T-helper 2 cell treated with Interferon-gamma antibody and Interleukin-4, amounts not matched to agents 5 μg/mL and 100 μg/mL, for 36 hours (primary cell): ENCODE measurements at regions not wholly inside any gene's neighbourhood (a gene's known extent, or its start where the extent isn't known, plus 50 kb on each side); places are given as distances from the start of the nearest gene placed in this dataset.

Source experiments
- DNase-seq: peaks from one replicate; pipeline ENCODE4 v3.0.0; 2021; ENCODE audit warnings: low spot score
- H3K27ac Mint-ChIP-seq: one replicate; pipeline ENCODE4 v1.8.0; 2021; ENCODE audit warnings: mild to moderate bottlenecking, mixed read lengths
- H3K27me3 Mint-ChIP-seq: one replicate; pipeline ENCODE4 v1.8.0; 2021; ENCODE audit warnings: low read depth, mixed read lengths
- H3K36me3 Mint-ChIP-seq: one replicate; pipeline ENCODE4 v1.8.0; 2021; ENCODE audit warnings: low read depth, mixed read lengths
- H3K4me1 Mint-ChIP-seq: one replicate; pipeline ENCODE4 v1.8.0; 2021; ENCODE audit warnings: low read depth, mixed read lengths
- H3K4me3 Mint-ChIP-seq: one replicate; pipeline ENCODE4 v1.8.0; 2022; ENCODE audit warnings: mild to moderate bottlenecking, moderate library complexity, mixed read lengths
- H3K9me3 Mint-ChIP-seq: one replicate; pipeline ENCODE4 v1.8.0; 2021; ENCODE audit warnings: mixed read lengths

- H3K27me3 Mint-ChIP-seq = no peaks in the 10 kb centered on the region
- no peak overlapping the region for H3K27ac Mint-ChIP-seq
- no peak overlapping the region for H3K4me3 Mint-ChIP-seq
- H3K9me3 Mint-ChIP-seq = peaks cover 3% of the 10 kb centered on the region
- H3K4me1 Mint-ChIP-seq = no peaks in the 10 kb centered on the region
- H3K36me3 Mint-ChIP-seq = no peaks in the 10 kb centered on the region
- no peak for DNase-seq
These were observed 116.8 kb downstream of the BUD13 start for GRCh38 chr11:116656011-116656410.

GRCh38 chr11:116654526-116654925 lies 118.3 kb downstream of the BUD13 start:
- no peak overlapping the region for H3K27ac Mint-ChIP-seq
- no peaks in the 10 kb centered on the region for H3K36me3 Mint-ChIP-seq
- no peak overlapping the region for H3K4me3 Mint-ChIP-seq
- DNase-seq = no peak
- no peaks in the 10 kb centered on the region for H3K27me3 Mint-ChIP-seq
- peaks cover 3% of the 10 kb centered on the region for H3K9me3 Mint-ChIP-seq
- H3K4me1 Mint-ChIP-seq = no peaks in the 10 kb centered on the region

GRCh38 chr11:116653206-116653605 lies 119.6 kb downstream of the BUD13 start:
- no peak overlapping the region for H3K4me3 Mint-ChIP-seq
- H3K27ac Mint-ChIP-seq = no peak overlapping the region
- no peaks in the 10 kb centered on the region for H3K36me3 Mint-ChIP-seq
- peaks cover 3% of the 10 kb centered on the region for H3K9me3 Mint-ChIP-seq
- no peaks in the 10 kb centered on the region for H3K4me1 Mint-ChIP-seq
- no peaks in the 10 kb centered on the region for H3K27me3 Mint-ChIP-seq
- DNase-seq = no peak

- Mint-ChIP-seq H3K27me3 (no peaks in the 10 kb centered on the region), H3K36me3 (no peaks in the 10 kb centered on the region), H3K4me1 (no peaks in the 10 kb centered on the region), H3K4me3 (no peak overlapping the region), H3K9me3 (peaks cover 3% of the 10 kb centered on the region), H3K27ac (no peak overlapping the region)
- no peak for DNase-seq
These were observed 121.0 kb downstream of the BUD13 start for GRCh38 chr11:116651737-116652237.

- no peaks in the 10 kb centered on the region for H3K4me1 Mint-ChIP-seq
- no peak overlapping the region for H3K27ac Mint-ChIP-seq
- no peak overlapping the region for H3K4me3 Mint-ChIP-seq
- H3K9me3 Mint-ChIP-seq = peaks cover 3% of the 10 kb centered on the region
- no peaks in the 10 kb centered on the region for H3K27me3 Mint-ChIP-seq
- no peak for DNase-seq
- H3K36me3 Mint-ChIP-seq = no peaks in the 10 kb centered on the region
These were observed 121.6 kb downstream of the BUD13 start for GRCh38 chr11:116651098-116651736.

GRCh38 chr11:116650052-116650451 lies 122.7 kb downstream of the BUD13 start:
- Mint-ChIP-seq H3K36me3 (no peaks in the 10 kb centered on the region), H3K27me3 (no peaks in the 10 kb centered on the region), H3K4me1 (no peaks in the 10 kb centered on the region), H3K27ac (no peak overlapping the region), H3K4me3 (no peak overlapping the region), H3K9me3 (peaks cover 3% of the 10 kb centered on the region)
- no peak for DNase-seq

- Mint-ChIP-seq H3K27ac (no peak overlapping the region), H3K4me1 (no peaks in the 10 kb centered on the region), H3K4me3 (no peak overlapping the region), H3K27me3 (no peaks in the 10 kb centered on the region), H3K36me3 (no peaks in the 10 kb centered on the region), H3K9me3 (no peaks in the 10 kb centered on the region)
- DNase-seq = no peak
These were observed 123.5 kb downstream of the BUD13 start for GRCh38 chr11:116649268-116649667.

GRCh38 chr11:116648247-116649174 lies 124.3 kb downstream of the BUD13 start:
- Mint-ChIP-seq H3K36me3 (no peaks in the 10 kb centered on the region), H3K4me1 (no peaks in the 10 kb centered on the region), H3K9me3 (no peaks in the 10 kb centered on the region), H3K4me3 (no peak overlapping the region), H3K27ac (no peak overlapping the region), H3K27me3 (no peaks in the 10 kb centered on the region)
- no peak for DNase-seq

GRCh38 chr11:116647305-116648080 lies 125.3 kb downstream of the BUD13 start:
- no peaks in the 10 kb centered on the region for H3K27me3 Mint-ChIP-seq

GRCh38 chr11:116646191-116646590 lies 126.6 kb downstream of the BUD13 start:
- no peaks in the 10 kb centered on the region for H3K36me3 Mint-ChIP-seq
- no peak for DNase-seq
- H3K9me3 Mint-ChIP-seq = no peaks in the 10 kb centered on the region
- H3K27ac Mint-ChIP-seq = no peak overlapping the region
- no peaks in the 10 kb centered on the region for H3K4me1 Mint-ChIP-seq
- H3K4me3 Mint-ChIP-seq = no peak overlapping the region
- H3K27me3 Mint-ChIP-seq = no peaks in the 10 kb centered on the region

More at GRCh38 chr11:116647305-116648080, 125.3 kb downstream of the BUD13 start:
- Mint-ChIP-seq H3K4me1 (no peaks in the 10 kb centered on the region), H3K9me3 (no peaks in the 10 kb centered on the region), H3K27ac (no peak overlapping the region), H3K36me3 (no peaks in the 10 kb centered on the region), H3K4me3 (no peak overlapping the region)
- no peak for DNase-seq

GRCh38 chr11:116644941-116645305 lies 127.9 kb downstream of the BUD13 start:
- no peak overlapping the region for H3K4me3 Mint-ChIP-seq
- H3K9me3 Mint-ChIP-seq = no peaks in the 10 kb centered on the region
- DNase-seq = no peak

GRCh38 chr11:116644201-116644940 lies 128.4 kb downstream of the BUD13 start:
- Mint-ChIP-seq H3K4me3 (no peak overlapping the region), H3K27ac (no peak overlapping the region), H3K36me3 (no peaks in the 10 kb centered on the region), H3K4me1 (no peaks in the 10 kb centered on the region), H3K27me3 (no peaks in the 10 kb centered on the region), H3K9me3 (no peaks in the 10 kb centered on the region)
- DNase-seq = no peak

More at GRCh38 chr11:116644941-116645305, 127.9 kb downstream of the BUD13 start:
- no peaks in the 10 kb centered on the region for H3K4me1 Mint-ChIP-seq
- H3K27ac Mint-ChIP-seq = no peak overlapping the region
- no peaks in the 10 kb centered on the region for H3K27me3 Mint-ChIP-seq
- no peaks in the 10 kb centered on the region for H3K36me3 Mint-ChIP-seq

GRCh38 chr11:116643521-116643920 lies 129.3 kb downstream of the BUD13 start:
- Mint-ChIP-seq H3K9me3 (no peaks in the 10 kb centered on the region), H3K27ac (no peak overlapping the region), H3K4me3 (no peak overlapping the region), H3K36me3 (no peaks in the 10 kb centered on the region), H3K4me1 (no peaks in the 10 kb centered on the region), H3K27me3 (no peaks in the 10 kb centered on the region)
- no peak for DNase-seq
